GM19043 (cell line): ENCODE measurements at regions not wholly inside any gene's neighbourhood (a gene's known extent, or its start where the extent isn't known, plus 50 kb on each side); places are given as distances from the start of the nearest gene placed in this dataset.

Experiments used
- ATAC-seq: cut with Tn5 transposase; IDR thresholded peaks from one replicate; pipeline ENCODE4 v1.9.1; 2021; ENCODE audit warnings: low read depth; ENCODE audit not compliant: unreplicated experiment

DNA sequence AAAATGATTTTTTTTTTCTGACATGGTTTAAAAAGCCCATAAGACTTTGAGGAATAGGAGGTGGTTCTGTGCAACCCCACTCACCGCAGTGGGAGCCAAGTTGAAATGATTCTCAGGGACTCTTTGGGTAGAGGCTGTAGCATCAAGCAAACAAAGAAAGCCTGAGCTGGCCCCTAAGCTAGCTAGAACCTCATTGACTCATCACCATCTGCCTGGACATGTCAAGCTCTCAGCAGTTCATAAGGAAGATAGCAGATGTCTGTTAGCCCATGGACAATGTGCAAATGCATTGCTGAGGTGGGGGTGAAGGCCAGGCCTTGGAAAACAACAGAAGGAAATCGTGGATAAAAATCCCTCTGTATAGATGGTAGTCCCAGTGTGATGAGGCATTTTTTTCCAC is 234.8 kb downstream of the NR2F2 start:
- ATAC-seq, result no peak

DNA sequence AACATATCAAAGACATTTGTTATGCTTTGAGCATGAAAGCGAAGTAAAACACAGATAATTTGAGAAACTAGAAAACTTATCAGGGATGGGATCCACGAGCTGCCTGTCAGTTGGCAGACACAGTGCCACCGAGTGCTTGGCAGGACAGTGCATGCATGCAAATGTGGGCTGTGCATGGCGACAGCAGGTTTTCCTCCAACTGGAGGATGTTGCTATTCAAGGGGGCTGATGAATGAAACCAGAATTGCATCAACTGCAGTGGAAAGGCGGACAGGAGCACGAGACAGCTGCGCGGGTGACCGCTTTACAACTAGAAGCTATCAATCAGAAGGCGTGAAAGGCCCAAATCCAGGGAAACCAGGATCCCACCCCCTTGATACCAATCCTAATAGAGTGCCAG is 244.3 kb downstream of the NR2F2 start:
- ATAC-seq, result no peak

DNA sequence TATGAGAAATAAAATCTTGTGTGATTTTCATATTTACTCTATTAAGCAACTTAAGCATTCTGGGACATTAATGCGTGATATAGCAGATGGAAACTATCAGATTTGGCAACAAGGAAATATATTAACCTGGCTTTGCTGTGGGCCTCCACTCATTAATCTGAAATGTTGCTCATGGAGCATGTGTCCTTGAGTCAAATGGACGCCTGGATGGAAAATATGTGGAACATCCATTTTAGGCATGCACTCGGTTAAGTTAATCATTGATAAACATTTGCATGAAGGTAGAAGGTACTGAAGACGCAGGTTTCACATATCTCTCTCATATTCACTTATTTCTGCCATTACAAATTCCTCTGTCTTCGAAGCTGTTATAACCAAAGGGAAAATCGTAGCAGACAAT is 246.1 kb downstream of the NR2F2 start:
- no peak for ATAC-seq

DNA sequence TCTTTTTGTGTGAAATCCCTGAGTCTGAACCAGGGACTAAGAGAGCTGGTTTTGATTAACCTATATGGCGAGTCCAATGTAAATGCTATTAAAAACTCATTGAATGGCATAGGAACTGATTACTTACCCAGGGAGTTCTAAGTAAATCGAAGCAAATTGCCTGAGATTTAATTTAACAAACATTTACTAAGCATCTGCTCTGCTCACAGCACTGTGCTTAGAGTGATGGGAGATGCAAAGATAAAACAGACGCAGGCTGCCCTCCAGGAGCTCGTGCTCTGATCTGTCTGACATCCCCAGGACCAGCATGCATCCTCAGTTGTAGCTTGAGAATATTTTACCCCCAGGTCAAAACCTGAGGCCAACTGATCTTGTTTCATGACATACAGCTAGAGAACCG is 247.9 kb downstream of the NR2F2 start:
- no peak for ATAC-seq

DNA sequence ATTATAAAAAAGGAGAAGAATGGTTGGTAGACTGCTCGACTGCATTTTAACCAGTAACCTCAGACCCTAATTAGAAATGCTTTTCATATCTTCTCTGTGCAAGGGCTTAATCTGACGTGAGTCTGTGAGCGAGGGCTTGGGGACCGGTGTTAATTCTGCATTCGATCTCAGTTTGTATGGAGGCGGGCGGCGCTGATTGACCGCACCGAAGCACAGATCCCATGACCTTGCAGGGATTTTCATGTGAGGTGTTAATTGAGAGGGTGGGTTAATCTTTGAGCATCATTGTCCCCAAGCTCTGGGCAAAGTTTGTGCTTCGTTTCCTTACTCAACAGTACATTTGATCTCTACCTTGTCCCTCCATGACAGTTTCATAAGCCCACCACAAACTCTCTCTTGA is 250.9 kb downstream of the NR2F2 start:
- ATAC-seq, result no peak

DNA sequence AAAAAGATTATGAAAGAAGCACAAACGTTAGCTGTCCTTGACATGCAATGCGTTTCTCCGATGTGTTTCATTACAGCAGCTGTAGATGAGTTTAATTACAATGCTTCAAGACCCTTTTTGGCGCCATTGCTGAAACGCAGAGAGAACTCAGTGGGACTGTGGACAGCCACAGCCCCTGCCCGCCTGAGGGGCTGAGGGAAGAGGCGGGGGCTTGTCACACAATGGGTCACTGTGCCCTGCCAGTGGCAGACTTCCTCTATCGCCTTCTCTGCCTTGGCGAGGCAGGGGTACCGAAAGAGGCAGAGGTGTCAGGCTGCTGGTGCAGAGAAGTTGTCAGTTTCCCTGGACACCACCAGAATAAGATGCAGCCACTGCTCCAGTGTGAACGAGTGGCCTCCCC is 252.0 kb downstream of the NR2F2 start:
- ATAC-seq, result no peak

DNA sequence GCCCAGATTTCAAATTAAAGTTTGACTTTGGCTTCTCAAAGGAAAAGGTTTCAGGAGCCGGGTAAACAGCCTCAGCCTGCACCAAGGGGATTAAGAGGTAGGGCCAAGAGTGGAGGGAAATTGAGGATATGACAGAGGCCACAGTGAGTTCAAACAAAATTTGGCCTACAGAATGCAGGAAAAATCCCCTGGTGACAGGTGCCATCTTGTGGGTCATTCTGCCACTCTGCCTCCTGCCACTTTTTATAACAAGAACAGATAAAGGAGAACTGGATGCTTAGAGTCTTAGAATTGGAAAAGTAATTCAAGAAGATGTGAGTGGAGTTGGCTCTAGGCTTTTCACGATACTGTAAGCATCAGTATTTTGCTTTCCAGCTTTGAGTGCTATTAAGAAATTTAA is 253.2 kb downstream of the NR2F2 start:
- ATAC-seq, result no peak

DNA sequence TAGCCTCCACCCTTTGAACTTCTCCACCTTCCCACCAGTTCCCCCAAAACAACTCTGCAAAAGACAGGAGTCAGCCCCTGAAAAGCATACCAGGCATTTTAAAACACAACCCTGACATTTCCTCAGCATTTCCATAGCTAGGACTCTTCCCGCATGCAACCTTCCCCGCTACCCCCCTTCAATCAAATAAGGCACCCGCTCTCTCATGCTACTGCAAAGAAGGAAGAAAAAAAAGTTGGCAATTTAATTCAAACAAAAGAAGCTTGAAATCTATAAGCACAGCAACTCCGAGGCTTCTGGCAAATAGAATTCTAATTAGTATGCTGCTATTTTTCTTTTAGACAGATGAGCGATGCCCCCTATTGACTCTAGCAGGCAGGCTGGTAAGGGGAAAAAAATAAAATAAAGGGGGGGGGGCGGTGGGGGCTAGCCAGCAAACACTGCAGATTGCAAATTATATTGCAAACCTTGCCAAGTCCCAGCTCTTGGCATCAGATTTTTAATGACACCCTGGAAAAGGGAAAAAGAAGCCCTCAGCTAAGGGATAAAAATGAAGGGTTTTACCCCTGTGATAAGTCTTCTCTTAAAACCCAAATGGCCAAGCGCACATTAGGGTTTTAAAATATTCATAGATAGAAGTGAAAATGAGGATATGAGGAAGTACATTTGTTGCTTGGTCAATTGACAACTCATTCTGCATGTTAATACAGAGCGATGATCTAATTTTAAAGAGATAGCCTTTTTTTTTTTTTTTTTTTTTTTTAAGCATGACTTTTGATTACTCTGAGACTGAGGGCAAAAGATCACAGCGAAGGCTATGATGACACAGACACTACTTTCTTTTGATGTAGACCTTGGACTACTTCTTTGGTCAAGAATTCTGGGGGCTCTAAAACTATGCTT is 255.2 kb downstream of the NR2F2 start:
- ATAC-seq, result no peak

DNA sequence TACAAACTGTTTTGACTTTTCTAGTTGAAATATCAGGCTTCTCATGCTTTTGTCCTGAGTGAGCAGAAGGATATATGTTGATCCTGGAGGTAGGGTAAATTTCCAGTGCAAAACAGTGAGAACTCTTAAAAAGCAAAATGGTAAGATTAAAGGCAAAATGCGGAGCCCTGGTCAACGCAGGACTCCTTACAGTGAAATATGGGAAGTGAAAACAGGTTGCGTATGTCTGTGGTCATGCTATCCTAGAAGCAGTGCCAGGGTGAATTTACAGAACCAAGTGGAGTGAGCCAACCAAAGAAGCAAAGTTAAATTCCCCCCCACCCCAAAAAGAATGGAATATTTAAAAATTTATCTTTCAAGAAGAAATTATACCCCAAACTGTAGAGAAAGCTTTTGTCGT is 256.4 kb downstream of the NR2F2 start:
- no peak for ATAC-seq

DNA sequence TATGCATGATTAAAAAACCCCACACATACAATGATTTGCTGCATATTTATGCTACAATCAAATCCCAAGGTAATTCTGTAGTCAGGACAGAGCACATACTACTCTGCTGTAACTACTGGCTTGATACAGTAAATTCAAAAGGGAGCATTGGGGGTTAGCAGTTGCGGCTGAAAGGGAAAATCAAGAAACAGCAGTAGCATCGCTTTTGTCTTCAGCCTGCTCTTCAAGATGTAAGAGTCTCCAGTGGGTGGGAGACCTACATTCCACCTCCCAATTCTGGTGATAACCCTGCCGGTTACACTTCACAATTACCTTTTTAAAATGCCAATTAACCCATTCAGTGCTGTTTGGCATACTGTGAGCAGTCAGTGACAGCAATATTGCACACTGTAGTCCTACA is 259.4 kb downstream of the NR2F2 start:
- no peak for ATAC-seq

DNA sequence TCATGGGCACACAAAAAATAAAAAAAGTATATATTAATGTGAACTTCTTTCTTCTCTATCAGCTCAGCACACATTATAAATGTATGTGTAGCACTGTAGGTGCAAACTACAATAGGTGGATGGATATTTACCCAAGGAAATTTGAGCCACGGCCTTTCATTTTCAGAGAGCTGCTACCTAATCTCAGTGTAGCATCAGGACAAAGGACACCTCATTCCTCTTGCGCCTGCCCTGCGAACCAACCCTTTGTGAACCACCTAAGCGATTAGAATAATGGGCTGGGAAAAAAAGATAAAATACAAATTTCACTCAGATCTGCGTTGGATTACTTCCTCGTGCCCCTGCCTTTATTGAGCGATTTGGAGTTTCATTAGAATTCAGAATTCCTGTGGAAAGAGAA is 263.2 kb downstream of the NR2F2 start:
- ATAC-seq, result no peak

DNA sequence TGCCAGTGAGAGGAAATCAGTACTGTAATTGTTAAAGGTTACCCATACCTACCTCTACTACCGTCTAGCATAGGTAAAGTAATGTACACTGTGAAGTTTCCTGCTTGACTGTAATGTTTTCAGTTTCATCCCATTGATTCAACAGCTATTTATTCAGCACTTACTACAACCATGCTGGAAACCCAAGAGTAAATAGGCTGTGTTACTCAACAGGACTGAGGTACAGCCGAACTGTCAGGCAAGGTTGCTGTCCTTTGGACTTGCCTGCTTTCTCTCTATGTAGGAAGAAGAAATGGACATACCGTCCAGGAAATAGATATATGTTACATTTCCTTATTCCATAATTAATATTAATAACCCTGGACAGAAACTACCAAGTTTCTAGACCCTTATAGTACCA is 265.5 kb downstream of the NR2F2 start:
- ATAC-seq, result no peak

DNA sequence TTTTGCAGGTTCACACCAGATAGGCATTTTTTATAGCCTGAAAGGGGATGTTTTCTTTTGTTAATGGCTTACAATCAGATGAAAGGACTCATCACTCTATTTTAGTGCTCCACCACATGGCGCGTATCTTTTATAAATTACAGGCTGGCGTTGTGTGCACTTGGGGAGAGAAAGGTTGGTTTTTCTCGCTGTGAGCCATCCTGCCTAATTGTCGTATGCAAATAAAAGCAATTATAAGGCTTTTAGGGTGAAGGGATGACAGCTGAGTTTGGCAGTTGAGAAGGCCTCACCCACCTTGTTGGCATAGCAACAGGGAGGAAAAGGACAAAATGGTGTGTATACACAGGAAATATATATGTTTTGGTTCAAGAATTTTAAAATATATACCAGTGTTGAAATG is 268.0 kb downstream of the NR2F2 start:
- ATAC-seq, result no peak

DNA sequence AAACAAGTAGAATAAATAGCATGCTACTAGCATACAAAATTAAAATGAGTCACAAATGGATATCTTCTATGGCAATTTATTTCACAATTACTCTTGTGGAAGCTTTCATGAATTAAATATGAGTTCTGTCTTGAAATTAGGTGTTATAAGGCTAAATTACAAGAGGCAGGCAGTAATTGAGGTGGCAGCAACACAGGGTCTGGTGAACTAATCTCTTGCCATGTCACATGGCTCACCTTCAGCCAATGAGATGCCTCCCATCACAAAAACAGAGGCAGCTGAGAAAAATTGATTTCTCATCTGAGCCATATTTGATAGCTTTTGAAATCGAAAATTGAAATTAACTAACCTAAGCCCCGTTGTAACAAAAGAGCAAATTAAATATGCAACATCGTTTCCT is 268.8 kb downstream of the NR2F2 start:
- no peak for ATAC-seq

DNA sequence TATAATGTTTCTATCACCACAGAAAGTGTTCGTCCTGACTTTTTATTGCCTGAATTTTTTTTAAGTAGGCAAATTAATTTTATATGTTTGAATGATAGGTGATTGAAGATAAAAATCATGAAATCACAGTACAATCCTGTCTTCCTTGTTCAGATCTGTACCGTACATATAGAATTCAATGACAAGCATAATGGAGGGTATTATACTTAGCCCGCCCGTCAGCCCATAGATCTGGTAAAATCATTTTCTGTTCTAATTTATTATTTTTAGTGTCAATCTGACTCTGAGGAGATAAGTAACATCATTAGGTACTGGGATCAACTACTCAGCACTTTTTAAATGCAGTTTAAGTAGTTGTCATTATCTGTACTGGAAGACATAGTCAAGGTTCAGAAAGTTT is 269.9 kb downstream of the NR2F2 start:
- no peak for ATAC-seq

DNA sequence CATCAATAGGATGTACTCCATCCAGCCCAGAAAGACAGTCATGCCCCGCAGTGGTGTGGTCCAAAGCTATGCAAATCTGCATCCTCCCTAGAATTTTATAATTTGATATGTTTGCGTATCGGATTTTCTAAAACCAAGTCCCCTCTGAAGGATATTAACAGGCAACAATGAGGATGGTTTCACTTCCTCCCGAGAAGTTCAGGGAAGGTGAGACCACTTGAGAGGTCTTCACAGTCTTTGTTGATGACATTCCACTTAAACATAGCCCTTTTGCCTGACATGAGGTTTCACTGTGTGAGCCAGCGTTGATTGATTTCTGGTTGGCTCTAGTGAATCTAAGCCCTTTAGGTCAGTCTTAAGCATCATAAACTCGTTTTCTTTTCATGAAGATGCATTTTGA is 276.1 kb downstream of the NR2F2 start:
- no peak for ATAC-seq

DNA sequence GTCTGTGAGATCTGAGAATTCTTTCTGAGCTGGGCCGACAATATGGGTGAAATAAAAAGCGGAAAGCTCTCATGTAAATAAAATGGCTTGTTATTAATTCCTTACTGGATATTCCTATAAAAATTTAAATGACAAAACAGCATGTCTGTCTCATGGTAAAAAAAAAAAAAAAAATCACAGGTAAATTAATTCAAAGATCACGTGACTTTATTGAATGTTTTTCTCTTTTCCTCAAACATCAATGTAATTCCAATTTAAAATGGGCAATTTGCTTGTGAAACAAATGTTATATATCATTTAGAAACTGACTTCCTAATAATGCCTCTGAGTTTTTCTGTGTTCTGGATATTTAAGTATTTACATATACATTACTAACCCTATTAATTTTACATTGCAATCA is 280.3 kb downstream of the NR2F2 start:
- ATAC-seq, result no peak

DNA sequence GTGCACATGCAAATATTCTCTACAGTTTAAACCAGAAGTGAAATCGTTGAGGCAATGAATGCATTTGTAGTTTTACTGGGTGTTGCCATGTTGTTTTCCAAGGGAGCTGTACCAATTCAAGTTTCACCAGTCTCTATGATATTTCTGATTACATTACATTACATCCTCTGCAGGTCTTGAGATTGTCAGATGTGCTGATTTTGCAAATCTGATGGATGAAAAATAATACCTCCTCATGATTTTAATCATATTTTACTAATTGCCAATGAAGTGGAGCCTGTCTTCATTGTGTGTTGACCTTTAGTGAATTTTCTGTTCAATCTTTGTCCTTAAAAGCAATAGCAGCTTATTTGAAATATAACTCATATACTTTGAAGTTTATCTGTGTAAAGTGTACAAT is 282.4 kb downstream of the NR2F2 start:
- ATAC-seq, result no peak

DNA sequence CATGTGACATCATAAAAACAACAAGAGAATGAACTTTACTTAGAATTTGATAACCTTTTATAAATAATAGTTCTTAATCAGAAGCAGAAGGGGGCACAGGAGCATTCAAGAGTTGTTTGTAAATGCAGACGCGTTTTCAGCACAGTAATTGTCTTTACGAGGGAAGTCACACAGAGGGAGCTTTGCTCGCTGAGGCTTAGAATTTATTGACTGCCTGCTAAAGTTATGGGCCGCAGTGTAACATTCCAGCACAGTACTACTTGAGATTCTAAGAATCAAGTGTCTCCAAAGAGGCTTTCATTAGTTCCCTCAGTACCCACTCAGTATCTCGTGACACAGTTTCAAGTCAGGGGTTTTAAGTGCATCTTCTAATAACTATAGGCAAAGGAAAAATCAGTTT is 288.7 kb downstream of the NR2F2 start:
- no peak for ATAC-seq

DNA sequence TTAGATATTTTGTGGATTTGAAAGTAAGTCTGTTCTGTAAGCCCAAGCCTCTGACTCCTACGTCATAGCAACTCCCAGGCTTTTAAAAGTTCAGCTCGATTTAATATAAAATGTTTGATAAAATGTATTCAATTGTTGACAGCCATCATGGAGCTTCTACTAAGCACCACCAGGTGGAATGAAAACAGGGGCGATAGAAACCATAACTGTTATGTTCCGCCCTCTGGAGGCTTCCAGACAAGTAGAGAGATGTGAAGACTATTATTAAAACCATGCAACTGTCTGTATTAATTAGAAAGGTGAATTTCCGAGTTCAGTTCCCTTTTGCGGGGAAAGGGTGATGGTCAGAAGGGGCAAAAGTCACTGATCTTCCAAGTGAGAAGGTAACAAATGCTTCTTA is 292.2 kb downstream of the NR2F2 start:
- ATAC-seq, result no peak

DNA sequence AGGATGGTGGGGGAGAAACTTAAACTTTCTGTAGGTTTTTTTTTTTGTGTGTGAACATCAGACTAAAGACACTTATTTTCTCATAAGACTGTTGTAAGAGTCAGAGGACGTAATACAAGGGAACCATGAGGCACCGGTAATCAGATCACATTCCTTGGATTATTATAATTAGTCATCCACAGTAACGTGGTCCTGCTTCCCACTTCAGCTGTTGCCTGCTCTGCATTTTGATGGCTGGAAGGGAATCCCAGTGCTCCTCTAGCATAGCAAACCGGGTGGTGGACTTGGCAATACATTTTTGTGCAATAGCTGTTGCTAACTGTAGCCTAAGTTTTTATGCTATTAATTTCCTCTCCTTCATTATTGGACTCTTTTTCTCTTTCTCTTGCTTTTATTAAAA is 294.8 kb downstream of the NR2F2 start:
- no peak for ATAC-seq

DNA sequence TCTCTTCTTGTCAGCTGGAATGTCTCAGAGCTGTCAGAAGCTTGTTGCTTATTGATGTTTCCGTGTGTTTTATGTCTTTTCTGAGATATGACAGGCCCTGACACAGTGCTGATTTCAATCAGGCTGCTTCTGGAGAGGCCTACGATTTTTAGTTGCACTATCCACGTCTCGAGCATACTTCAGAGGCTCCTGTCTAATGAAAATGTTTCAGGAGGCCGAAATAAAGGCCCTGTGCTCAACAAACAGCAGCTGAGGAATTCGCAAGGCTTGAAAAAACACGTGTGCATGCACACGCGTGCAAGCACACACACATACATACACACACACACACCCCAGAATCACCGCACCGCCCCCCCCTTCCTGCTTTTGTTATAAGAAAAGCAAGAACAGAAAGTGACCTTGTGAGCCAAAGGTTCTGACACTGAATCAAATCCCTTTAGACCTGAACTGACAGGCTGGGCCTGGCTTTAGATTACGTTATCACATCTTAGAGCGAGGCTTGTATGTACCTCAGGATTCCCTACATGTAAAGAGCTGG is 296.6 kb downstream of the NR2F2 start:
- ATAC-seq, result no peak

DNA sequence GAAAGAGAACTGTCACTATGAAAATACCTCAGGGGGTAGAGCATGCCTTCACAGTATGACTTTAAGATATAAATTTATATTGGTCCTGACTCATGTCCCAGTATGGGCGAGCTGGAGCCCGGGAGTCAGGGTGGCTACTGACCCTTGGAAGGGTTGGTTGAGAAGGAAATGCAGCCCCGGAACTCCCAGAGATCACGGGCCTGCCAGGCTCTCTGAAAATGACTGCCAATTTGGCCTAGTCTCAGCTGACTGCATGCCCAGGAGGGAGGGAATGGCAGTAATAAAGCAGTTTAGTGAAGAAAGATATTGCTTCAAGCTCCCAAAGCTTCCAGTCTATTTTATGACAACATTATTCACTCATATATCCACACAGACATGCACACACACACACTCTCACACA is 299.0 kb downstream of the NR2F2 start:
- ATAC-seq, result no peak
